Gastrocnemius medialis (tissue), 4 donors: ENCODE measurements at regions not wholly inside any gene's neighbourhood (a gene's known extent, or its start where the extent isn't known, plus 50 kb on each side); places are given as distances from the start of the nearest gene placed in this dataset.

Source experiments
- ATAC-seq, 2 donors: fragments of 150-250 bp; one replicate each; pipeline ENCODE4 v1.9.1; 2016
- DNase-seq, 2 donors: peaks; one replicate each; pipeline ENCODE4 v3.0.0-alpha.2; 2019
- H3K27ac ChIP-seq, 4 donors: fragments of 200-600 bp; sonication (generic); 1 replicate in 1 of 4; 2 replicates in 3 of 4; pipeline ENCODE4 v1.5.1; 2016 to 2018; ENCODE audit warnings: mild to moderate bottlenecking in 2 of 4, moderate library complexity in 1 of 4
- H3K27me3 ChIP-seq, 3 donors: fragments of 200-600 bp; sonication (generic) in 2 of 3; 1 replicate in 1 of 3; 2 replicates in 2 of 3; pipeline versions ENCODE4 v1.5.1 to v1.6.0; 2016 to 2019; ENCODE audit warnings: mild to moderate bottlenecking in 1 of 3, moderate library complexity in 1 of 3
- H3K36me3 ChIP-seq, 2 donors: fragments of 200-600 bp; sonication (generic) in 1 of 2; one replicate each; pipeline ENCODE4 v1.5.1; 2017 to 2018
- H3K4me1 ChIP-seq, 2 donors: fragments of 200-600 bp; sonication (generic) in 1 of 2; one replicate each; pipeline ENCODE4 v1.5.1; 2016 to 2017; ENCODE audit warnings: mild to moderate bottlenecking in 2 of 2
- H3K4me3 ChIP-seq, 4 donors: fragments of 200-600 bp; sonication (generic) in 3 of 4; 1 replicate in 1 of 4; 2 replicates in 3 of 4; pipeline ENCODE4 v1.5.1; 2016 to 2019; ENCODE audit warnings: mild to moderate bottlenecking in 2 of 4
- H3K9me3 ChIP-seq, 3 donors: fragments of 200-600 bp; sonication (generic) in 2 of 3; 1 replicate in 1 of 3; 2 replicates in 2 of 3; pipeline ENCODE4 v1.5.1; 2016 to 2019
- POLR2A ChIP-seq, 2 donors: fragments of 450-650 bp; IDR thresholded peaks; one replicate each; pipeline ENCODE4 v1.6.1; 2017; ENCODE audit warnings: antibody characterized with exemption in 2 of 2, mild to moderate bottlenecking in 2 of 2, moderate library complexity in 2 of 2
- in situ Hi-C, 4 donors: fragments of 200-750 bp; cut with MboI; loops; one replicate each; pipeline versions ENCODE4 v1.15.0 to v1.8.0; 2017; ENCODE audit warnings: low sequenced_read_pairs in 4 of 4
- intact Hi-C: fragments of 100-400 bp; cut with DNase I; formaldehyde crosslinking; loops from one replicate; pipeline ENCODE4 v1.15.1; 2023; ENCODE audit warnings: low total_unique reads
- TF ChIP-seq, protein P1 (sequence below), 5 experiments: fragments of 450-650 bp in 3 of 5; fragments of 200-600 bp in 2 of 5; sonication (generic) in 2 of 5; IDR thresholded peaks in 4 of 5; conservative IDR thresholded peaks in 1 of 5; 1 replicate in 4 of 5; 2 replicates in 1 of 5; pipeline ENCODE4 v1.5.1; 2016 to 2019; ENCODE audit warnings: antibody characterized with exemption in 5 of 5, mild to moderate bottlenecking in 3 of 5, moderate library complexity in 3 of 5

DNA sequence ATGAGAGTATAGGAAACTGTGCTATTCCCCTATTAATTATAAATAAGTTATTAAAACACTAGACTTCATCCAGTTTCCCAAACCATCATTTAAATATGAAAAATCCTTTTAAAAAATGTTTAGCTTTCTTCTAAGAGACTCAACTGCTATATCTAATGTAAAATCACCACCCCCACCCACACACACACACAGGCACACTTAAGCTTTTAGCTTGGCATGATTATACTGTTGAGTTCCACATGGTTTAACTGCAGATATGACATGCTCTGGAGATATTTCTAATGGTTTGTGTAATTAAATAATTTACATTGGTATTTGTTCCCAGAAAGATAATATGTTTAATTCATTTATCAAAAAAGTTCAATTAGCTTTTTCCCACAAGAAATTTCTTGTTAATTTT, 1700.1 kb upstream of the SLC10A2 start:
- intact Hi-C loops, result no loop called here
- TF ChIP-seq, protein P1, sequence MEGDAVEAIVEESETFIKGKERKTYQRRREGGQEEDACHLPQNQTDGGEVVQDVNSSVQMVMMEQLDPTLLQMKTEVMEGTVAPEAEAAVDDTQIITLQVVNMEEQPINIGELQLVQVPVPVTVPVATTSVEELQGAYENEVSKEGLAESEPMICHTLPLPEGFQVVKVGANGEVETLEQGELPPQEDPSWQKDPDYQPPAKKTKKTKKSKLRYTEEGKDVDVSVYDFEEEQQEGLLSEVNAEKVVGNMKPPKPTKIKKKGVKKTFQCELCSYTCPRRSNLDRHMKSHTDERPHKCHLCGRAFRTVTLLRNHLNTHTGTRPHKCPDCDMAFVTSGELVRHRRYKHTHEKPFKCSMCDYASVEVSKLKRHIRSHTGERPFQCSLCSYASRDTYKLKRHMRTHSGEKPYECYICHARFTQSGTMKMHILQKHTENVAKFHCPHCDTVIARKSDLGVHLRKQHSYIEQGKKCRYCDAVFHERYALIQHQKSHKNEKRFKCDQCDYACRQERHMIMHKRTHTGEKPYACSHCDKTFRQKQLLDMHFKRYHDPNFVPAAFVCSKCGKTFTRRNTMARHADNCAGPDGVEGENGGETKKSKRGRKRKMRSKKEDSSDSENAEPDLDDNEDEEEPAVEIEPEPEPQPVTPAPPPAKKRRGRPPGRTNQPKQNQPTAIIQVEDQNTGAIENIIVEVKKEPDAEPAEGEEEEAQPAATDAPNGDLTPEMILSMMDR (IDR thresholded peaks at IDR 0.05 in 4 of 5, conservative IDR thresholded peaks at IDR 0.05 in 1 of 5), result no peak
- TF ChIP-seq POLR2A (IDR thresholded peaks at IDR 0.05), result no peak
- Histone ChIP-seq H3K36me3 (no peaks in the 10 kb centered on the region), H3K9me3 (no peaks in the 10 kb centered on the region), H3K27ac (no peak overlapping the region), H3K27me3 (no peaks in the 10 kb centered on the region), H3K4me1 (no peaks in the 10 kb centered on the region), H3K4me3 (no peak overlapping the region)
- DNase-seq (no peak), ATAC-seq (no peak)
- in situ Hi-C loops, result no loop called here

DNA sequence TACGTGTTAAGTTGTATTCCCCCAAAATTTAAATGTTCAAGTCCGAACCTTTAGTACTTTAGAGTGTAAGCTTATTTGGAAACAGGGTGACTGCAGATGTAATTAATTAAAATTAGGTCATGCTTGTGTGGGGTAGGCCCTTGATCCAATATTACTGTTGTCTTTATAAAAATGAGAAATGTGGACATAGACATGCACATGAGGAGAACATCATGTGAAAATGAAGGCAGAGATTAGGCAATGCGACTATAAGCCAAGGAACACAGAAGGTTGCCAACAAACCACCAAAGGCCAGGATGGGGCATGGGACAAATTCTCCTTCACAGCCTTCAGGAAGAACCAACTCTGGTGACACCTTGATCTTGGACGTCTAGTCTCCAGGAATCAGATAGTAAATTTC, 1698.4 kb upstream of the SLC10A2 start:
- Histone ChIP-seq H3K27me3 (no peaks in the 10 kb centered on the region), H3K4me3 (no peak overlapping the region), H3K4me1 (no peaks in the 10 kb centered on the region), H3K36me3 (no peaks in the 10 kb centered on the region), H3K27ac (no peak overlapping the region), H3K9me3 (no peaks in the 10 kb centered on the region)
- DNase-seq (no peak), ATAC-seq (no peak)
- intact Hi-C loops (no loop called here), in situ Hi-C loops (no loop called here)
- TF ChIP-seq POLR2A (IDR thresholded peaks at IDR 0.05), result no peak
- TF ChIP-seq, protein P1 (IDR thresholded peaks at IDR 0.05 in 4 of 5, conservative IDR thresholded peaks at IDR 0.05 in 1 of 5), result no peak

DNA sequence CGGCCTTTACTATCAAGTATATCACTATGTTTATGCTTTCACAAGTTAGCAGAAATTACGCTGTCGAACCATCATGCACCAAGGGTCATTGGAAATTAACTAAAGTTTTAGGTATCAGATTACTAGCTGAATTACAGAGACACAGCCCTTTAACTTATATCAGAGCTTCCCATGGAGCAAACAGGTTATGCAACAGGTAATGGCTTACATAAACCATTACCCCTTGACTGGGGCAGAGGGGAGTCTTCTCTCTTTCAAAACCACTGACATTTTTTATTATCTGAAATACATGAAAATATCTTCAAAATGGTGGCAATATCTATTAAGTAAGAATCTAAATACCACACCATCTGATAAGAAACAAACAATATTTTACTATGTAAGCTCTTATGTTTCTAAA, 1692.9 kb upstream of the SLC10A2 start:
- no peaks in the 10 kb centered on the region for H3K36me3 ChIP-seq
- in situ Hi-C loops, result no loop called here
- ATAC-seq, result no peak
- no peak overlapping the region for H3K27ac ChIP-seq
- intact Hi-C loops, result no loop called here
- no peaks in the 10 kb centered on the region for H3K27me3 ChIP-seq
- H3K4me3 ChIP-seq, result no peak overlapping the region
- TF ChIP-seq, protein P1 (IDR thresholded peaks at IDR 0.05 in 4 of 5, conservative IDR thresholded peaks at IDR 0.05 in 1 of 5), result no peak
- no peak for TF ChIP-seq POLR2A (IDR thresholded peaks at IDR 0.05)
- H3K4me1 ChIP-seq, result no peaks in the 10 kb centered on the region
- no peaks in the 10 kb centered on the region for H3K9me3 ChIP-seq
- no peak for DNase-seq

DNA sequence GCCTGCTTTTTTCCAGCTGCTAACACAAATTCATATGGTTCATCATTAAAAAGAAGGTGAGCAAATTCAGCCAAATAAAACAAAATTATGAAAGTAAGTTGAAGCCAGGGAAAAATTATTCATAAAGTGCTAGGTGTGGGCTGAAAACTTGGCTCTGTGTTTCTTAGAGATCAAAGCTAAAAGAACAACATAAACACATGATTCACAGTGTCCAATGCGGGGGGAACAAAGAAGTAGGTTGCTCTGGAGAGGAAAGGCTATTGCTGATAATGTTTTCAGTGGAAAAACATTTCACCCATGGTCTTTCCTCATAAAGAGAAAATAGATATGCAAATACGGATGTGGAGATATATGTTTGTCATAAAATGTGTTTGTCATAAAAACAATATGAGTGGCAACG, 1691.5 kb upstream of the SLC10A2 start:
- DNase-seq, result no peak
- Histone ChIP-seq H3K9me3 (no peaks in the 10 kb centered on the region), H3K4me1 (no peaks in the 10 kb centered on the region), H3K36me3 (no peaks in the 10 kb centered on the region), H3K27ac (no peak overlapping the region), H3K4me3 (no peak overlapping the region), H3K27me3 (no peaks in the 10 kb centered on the region)
- no peak for TF ChIP-seq POLR2A (IDR thresholded peaks at IDR 0.05)
- TF ChIP-seq, protein P1 (IDR thresholded peaks at IDR 0.05 in 4 of 5, conservative IDR thresholded peaks at IDR 0.05 in 1 of 5), result no peak
- in situ Hi-C loops, result no loop called here
- intact Hi-C loops, result no loop called here
- ATAC-seq, result no peak

DNA sequence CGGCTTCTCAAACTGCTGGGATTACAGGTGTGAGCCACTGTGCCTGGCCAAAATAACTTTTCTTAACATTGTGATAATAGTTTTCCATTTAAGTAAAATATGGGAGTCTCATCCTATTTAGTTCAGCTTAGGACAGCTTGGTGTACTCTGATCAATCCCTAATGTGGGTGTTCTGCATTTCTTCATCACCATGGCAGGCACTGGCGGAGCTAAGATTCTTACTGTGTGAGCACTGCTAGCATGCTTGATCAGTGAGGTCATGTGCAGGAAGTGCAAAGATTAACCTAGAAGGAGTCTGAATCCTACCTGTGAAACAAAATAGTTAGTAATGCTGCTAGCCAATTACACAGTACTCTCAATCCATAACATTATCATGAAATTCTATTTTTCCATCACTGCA, 1684.2 kb upstream of the SLC10A2 start:
- H3K4me1 ChIP-seq, result no peaks in the 10 kb centered on the region
- no peak for DNase-seq
- intact Hi-C loops, result no loop called here
- ATAC-seq, result no peak
- in situ Hi-C loops, result no loop called here
- no peak overlapping the region for H3K27ac ChIP-seq
- no peaks in the 10 kb centered on the region for H3K36me3 ChIP-seq
- no peaks in the 10 kb centered on the region for H3K27me3 ChIP-seq
- H3K4me3 ChIP-seq, result no peak overlapping the region
- TF ChIP-seq POLR2A (IDR thresholded peaks at IDR 0.05), result no peak
- TF ChIP-seq, protein P1 (IDR thresholded peaks at IDR 0.05 in 4 of 5, conservative IDR thresholded peaks at IDR 0.05 in 1 of 5), result no peak
- H3K9me3 ChIP-seq, result no peaks in the 10 kb centered on the region
